ENCODE measurements at regions not wholly inside any gene's neighbourhood (a gene's known extent, or its start where the extent isn't known, plus 50 kb on each side); places are given as distances from the start of the nearest gene placed in this dataset.

DNA sequence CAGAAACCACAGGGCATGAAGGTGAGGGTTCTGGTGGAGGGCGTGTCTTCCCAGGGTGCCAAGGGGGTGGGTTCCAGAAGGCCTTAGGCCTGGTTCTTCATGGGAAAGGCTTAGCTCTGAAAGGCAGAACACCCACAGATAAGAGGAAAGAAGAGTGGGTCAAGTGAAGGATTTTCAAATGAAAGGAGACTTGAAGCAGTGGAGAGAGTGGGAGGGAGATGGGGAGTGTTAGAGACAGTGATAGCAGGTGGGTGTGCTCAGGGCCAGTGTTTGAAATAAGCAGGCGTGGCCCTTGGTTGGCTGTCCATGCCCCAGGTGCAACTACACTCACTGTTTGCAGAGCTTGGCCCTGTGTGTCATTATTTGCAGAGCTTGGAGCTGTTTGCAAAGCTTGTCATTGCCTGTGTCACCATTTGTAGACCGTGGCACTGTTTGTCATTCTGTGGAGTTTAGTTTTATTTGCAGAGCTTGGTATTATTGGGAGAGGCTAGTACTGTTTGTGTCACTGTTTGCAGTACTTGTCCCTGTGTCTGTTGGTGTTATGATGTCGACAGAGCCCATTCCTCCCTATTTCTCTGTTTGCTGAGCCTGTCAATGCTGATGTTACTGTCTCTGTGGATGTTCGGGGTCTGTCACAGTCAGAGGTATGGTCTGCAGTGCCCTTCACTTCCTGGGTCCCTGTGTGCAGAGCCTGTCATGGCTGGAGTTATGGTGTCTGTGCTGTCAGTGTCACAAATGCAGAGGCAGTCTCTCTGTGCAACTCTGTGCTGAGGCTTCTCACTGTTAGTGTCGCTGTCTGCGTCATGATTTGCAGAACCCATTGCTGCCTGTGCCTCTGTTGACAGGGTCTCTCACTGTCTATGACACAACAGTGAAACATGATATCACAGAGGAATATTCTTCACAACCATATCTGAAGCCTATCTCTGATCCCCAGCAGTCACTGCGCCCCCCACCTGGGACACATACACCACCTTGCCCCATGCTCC, 127.7 kb upstream of the LRFN2 start:
- DNase-seq, result no peak

DNA sequence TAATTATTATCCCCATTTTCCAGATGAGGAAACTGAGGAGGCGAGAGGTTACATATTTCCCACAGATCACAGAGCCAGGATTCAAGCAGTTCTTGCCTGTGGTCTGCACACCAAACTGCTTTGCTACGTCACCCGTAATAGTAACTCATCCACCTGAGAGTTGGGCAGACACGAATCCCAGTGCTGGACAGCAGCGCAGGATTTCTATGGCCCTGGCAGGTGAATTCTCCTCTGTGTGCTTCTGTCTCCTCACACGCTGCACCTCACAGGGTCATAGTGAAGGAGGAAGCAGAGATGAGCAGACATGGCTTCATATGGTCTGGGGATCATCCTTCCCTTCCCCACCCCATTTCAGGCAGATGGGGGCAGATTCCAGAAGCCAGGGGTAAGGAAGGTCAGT, 127.0 kb upstream of the LRFN2 start:
- DNase-seq, result no peak

DNA sequence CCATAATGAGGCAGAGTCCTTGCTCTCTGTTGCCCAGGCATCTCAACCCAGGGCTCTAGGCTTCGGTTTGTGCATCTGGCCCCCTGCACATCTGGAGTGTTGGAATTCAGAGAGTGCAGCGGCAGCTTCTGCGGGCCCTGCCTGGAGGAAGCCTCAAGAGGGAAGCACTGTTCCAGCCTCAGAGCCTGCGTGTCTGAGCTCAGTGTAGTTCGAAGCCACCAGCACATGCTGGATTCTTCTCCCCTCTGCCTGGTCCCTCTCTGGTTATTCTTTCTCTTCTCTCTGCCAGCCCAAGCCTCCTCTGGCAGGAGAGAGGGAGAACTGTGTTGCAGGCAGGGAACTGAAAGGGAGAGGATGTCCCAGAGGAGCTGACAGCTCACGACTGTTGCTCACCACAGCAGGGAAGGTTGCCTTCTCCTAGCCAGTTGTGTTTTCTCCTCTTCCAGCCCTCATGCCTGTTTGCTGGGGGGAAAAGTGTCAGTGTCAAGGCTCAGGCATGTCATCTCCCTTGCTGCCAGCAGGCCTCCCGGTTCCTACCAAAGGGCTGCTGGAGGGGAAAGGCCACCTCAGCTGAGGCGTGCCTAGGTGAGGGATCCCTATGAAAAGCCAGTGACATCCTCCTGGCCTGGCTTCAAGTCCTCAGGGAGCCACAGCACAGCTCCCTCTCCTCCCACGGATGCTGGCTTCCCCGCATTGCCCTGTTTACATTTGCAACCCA, 126.0 kb upstream of the LRFN2 start:
- no peak for DNase-seq

DNA sequence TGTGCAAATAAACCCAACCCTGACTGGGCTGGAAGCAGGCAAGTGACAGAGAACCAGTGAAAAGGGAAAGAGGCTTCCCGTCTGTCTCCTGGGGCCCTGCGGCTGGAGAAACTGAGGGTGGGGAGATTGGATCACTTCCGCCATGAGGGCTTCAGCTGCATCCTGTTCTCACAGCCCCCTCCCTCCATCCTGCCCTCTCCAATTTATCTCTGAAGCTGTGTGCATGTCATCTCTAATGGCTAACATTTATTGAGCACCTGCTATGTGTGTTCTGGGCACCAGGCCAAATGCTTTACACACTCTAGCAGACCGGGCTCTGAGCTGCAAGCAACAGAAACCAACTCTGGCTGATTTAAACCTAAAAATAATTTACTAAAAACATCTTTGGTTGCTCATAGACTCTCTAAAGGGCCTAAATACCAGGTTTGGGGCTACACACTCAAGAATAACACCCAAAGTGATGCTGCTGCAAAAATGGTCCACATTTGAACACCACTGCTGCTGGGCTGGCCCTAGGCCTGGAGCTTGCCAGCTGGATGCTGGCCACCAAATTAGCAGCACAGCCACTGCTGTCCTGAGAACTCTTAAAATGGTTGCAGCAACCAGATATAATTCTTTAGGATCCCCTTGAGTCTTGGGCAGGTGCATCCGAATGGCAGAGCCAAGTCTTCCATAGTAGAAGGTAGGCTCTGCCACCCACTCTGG, 123.6 kb upstream of the LRFN2 start:
- DNase-seq, result no peak

DNA sequence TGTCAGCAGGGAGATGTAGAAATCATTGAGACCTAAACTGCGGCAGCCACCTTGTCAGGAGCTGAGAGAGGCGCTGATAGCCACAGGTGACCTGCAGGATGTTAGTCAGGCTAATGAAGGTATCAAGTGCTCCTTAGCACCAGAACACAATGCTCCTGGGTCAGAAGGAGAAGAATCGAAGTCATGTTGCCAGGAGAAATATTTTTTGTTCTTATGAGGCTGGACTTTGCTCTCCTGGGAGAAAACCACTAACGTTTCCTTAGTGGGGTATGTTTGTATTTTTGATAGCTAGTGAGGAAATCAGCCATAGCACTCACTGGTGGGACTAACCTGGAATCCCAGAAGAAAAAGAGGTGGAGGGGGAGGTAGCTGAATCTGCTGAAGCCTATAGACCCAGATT, 120.9 kb upstream of the LRFN2 start:
- DNase-seq, result no peak

DNA sequence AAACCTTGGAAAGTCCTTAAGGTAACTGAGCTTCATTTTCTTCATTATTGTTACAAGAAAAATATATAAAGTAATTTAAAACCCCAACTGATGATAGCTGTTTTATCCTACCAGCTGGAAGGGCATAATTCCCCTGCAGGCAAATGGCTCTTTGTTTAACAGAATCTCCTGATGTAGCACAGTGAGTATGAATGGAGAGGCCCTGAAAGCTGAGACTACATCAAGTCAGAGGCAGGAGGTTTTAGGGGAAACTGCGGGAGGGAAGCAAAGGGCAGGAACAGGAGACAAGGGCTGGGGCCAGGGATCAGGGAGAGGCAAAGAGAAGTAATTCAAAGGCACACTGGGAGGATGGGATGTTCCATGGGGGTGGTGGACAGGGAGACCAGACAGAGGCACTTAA, 119.0 kb upstream of the LRFN2 start:
- no peak for DNase-seq

DNA sequence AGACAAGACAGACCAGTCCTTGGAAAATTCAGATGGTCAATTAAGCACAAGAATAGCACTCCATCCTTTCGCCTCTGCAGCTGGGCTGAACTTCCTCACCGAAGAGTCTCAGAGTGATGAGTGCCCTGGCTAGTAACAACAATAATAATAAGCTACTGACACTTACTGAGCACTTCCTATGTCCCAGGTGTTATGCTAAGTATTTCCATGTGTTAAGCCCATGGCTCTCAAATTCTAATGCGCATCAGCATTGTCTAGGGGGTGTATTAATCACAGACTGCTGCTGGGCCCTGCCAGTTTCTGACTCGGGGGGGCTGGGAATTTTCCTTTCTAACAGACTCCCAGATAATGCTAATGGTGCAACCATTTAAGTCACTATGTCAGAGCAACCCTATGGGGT, 118.2 kb upstream of the LRFN2 start:
- no peak for DNase-seq

DNA sequence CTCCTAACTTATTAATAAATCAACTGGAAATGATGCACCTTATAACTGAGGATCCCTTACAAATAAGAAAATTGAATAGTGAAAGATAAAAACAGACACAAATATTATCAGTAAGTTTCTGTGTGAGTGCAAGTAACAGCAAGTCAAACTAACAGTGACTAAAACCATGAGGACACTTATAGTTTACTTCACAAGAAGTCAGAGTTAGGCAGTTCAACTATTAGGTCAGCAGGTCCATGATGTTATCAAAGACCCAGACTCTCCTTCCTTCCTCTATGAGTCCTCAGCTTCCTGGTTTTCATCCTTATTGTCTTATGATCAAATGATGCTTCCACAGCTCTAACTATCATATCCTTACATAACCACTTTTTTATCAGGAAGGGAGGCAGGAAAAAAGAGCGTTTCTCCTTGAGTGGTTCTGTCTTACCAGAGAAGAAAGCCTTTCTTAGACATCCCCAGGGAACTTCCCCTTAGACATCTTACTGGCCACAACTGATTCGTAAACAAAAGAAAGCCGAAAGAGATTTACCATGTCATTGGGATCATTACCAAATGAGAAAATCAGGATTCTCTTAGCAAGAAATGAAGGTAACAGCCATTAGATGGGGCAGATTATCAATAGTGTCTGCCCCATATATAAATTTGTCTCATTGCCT, 114.3 kb upstream of the LRFN2 start:
- no peak for DNase-seq

DNA sequence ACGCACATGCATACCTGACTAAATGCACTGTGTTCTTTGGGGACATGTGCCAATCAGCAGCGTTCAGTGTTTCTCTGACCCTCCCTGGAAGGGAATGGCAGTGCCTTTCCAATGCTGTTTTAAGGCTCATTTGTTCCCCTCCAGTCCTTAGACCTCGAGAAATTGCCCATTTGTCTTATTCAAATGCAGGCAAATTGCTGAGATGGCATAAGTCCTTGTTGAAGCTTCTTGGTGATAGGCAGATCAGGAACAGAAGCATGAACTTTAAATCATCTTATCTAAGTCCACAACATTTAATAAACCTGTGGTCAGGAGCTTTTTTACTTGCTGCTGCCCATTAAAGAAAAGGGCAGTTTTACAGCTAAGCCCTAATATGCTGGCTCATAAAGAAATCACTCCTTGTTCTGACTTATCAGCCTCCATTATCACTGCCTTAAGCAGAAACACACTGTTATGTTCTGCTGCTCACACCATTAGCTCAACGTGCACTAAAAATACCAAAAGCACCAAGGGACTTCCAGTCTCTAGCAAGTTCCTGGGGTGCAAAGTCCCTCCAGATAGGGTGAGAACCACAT, 112.9 kb upstream of the LRFN2 start:
- DNase-seq, result no peak

DNA sequence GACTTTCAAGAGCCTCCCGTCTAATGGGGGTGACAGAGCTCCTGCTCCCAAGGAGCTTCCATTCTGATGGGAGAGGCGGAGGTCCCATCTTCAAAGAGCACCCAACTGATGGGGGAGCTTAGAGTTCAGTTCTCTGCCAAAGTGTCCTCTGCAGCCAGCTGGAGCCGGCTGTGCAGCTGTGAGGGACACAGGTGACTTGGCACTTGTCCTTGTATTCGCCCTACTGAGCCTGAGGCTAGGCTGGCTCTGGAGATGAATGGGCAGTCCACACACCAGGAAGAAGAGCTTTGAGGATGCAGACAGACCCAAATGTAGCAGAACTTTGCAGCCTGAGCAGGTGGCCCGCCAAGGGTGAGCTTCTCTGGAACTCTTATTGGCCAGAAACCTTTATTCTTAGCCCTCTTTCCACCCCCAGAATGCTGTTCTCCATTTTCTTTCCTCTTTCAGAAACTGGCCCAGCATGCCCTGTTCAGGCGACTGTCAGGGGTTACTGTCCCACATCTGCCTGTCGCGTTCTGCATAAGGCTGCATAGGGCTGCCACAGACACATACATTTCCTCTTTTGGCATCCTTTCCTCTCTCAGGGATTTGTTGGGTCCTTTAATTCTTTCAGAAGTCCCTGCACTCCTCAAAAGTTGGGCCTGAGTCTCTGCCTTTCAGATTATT, 108.7 kb upstream of the LRFN2 start:
- no peak for DNase-seq

DNA sequence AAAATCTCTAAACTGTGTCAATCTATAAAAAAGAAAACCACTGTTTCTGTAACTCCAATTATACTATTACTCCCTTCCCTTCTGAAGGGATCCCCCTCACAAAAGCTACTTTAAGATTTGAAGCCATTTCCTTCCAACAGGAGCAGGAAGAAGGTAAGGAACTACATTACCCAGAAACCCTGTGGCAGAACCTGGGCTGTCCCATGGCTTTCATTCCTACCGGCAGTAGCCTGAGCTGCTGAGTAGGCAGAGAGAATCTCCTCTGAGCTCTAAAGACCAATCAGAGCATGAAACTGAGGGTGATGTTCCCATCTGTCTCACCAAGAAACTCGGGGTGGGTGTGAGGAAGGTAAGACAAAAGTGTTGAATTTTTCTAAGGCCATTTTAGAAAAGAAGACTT, 108.0 kb upstream of the LRFN2 start:
- no peak for DNase-seq

DNA sequence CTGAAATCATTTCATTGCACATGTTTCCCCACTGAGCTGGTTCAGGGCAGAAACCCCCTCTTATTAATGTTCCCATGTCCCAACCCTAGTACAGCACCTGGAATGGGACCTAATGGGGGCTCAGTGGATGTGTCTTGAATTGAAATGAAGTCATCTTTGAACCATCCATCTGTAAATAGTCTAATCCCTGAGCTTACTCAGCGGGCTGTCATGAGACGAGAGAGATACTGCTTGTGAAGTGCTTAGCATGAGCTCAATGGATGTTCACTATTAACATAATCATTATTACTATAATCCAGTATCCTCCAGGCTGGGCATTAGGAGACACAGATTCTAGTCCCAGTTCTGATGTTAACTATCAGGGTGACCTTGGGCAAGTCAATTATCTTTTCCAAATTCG, 106.6 kb upstream of the LRFN2 start:
- DNase-seq, result no peak

DNA sequence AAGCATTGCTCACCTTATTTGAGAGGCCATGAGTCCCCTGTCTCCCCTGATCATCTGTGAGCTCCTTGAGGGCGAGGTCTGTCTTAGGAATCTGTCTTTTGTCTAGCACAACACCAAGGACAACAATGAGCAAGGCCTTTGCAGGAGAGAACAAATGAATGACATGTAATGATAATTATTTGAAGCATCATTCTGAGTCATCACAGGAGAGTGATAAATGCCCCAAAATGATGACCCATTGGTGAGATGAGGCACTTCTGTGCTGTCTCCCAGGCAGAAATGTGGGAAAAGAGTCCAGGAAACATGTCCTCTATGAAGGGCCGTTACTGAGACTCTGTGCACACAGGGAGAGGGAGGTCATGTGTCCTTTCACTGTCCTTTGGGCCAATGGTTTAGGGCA, 105.2 kb upstream of the LRFN2 start:
- no peak for DNase-seq

DNA sequence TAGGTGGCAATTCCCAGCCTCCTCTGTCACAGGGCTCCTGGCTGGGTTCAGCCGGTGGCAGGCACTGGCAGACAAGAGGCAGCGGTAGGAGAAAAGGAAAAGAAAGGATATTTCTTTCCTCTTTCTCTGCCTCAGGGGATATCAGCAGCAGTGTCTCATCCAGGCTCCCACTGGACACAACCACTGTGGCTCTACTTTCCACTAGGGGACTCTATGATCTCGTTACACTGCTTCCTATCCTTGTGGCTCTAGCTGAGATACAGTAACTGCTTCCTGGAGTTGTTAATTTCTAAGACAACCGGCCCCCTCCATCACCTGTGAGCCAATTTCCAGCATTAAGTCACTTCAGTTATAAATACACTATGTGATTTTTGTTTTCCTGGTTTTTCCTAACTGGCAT, 102.0 kb upstream of the LRFN2 start:
- DNase-seq, result no peak

DNA sequence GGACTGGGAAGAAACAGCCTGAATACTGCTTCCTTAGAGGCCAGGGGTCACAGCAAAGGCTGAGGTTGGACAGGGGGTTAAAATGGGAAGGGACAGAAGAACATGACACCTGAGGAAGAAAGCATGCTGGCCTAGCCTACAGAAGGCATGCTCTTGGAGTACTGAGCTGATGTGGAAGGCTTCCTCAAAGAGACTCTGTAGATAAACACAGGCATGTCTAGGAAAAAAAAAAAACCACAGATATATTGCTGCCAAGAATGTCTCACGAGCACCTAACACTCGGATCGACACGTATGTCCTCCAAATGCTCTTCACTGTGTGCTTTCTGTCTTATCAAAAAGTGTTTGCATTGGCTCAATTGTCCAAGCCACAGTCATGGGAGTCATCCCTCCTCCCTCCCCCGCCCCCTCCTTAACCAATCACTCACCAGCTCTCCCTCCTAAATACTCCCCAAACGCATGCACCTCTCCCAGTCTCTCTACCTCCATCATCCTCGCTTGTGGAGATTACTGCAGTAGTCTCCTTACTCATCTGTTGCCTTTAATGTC, 101.1 kb upstream of the LRFN2 start:
- no peak for DNase-seq

DNA sequence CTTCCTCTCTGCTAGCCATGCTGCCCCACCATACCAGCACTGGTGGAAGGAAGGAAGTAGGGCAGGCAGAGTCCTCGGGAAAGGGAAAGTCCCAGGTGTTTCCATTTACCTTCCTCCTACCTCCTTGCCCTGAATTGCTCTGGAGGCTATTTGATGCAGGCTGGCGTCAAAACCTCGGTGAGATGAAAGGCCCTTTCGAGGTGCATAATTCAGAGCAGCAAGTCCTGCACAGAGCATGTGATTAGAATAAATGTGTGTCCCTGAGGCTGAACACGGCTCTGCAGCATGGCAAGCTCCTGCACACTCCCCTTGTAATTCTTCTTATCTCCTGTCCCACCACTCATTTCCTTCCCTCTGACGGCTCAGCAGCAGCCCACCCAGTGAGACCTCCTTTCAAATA, 98.7 kb upstream of the LRFN2 start:
- DNase-seq, result no peak

DNA sequence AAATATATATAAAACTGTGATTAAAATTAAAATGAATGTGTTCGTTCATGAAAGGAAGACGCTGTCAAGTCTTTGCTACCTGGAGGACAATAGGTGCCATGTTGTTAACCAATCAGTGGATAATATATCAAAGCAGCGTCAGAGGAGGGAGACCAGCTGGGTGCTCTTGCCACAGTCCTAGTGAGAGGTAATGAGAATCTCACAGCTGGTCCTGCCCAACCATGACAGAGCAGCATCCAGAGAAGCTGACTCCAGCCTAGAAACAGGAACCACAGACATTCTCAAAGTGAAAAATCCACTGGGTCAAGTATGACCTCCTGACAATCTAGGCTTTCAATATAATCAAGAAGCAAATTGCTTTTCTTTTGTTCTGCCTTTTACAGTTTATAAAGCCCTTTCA, 94.5 kb upstream of the LRFN2 start:
- no peak for DNase-seq

DNA sequence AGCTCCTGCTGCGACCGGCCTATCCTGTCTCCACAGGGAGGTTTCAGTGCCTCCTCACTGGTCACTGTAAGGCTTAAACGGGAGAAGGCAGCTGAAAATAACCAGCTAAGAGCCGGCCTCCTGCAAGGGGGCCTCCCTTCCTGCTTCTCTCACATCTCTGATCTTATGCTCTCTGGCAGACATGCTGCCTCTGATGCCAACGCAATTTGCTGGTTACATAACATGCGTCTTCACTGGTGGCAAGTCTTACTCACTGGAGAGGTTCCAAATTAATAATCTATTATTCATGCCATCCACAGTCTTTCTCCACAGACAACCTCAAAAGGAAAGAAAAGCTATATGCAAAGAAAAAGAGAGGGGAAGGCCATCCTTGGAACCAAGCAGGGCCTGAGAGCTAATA, 91.8 kb upstream of the LRFN2 start:
- DNase-seq, result no peak

DNA sequence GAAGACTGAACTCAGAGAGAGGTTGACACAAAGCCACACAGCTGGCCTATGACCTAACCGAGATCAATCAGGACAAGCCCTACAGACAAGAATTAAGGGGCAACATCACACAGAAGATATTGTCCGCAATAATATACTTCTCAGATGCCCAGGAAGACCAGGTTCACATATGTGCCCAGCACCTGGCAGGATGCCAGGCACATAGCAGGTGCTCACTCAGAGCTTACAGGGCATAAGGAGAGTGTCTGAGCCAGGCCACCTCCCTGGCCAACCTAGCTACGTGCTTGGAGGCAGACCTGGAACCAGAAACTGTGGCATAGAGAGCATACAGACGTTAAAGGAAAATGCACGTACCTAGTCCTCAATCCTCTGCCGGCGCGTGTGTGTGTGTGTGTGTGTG, 87.0 kb upstream of the LRFN2 start:
- DNase-seq, result no peak

DNA sequence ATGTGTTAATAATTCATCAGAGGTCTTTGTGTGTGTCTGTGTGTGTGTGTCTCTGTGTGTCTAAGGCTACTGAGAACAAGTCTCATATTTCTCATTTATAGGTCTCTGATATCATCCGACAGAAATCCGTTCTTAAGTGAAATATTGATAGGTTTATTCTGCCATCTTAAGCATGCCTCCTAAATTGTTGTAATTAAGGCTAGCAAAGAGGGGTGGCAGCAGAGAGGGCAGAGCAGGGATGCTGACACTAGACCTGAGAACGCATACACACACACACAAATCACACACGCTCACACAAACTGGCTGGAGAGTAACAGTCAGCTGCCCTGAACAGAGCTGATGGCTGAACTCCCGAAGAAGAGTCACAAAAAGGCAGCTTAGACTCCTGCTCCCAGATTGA, 84.9 kb upstream of the LRFN2 start:
- DNase-seq, result no peak

DNA sequence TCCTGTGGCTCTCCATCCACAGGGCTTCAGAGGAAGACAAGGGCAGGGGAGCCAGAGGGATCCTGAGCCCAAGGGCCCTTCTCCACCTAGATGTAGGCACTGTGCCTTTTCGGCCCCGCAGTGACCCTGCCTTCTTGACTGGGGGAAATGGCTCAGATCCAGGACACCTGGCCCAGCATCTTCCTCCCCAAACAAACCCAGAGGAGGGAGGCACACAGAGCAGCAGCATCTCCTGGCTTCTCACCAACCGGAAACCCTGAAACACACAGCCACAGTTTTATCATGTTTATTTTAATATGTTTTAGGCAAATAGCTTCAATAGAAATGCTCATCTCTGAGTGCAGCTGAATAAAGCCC, 84.5 kb upstream of the LRFN2 start:
- DNase-seq, result no peak
